CD14-positive monocyte (primary cell): ENCODE measurements at regions not wholly inside any gene's neighbourhood (a gene's known extent, or its start where the extent isn't known, plus 50 kb on each side); places are given as distances from the start of the nearest gene placed in this dataset.
A peak's percentile ranks its signal among the peaks of the same experiment; 100 is the strongest.

Experiments used
- DNase-seq, 3 donors: peaks; one replicate each; pipeline ENCODE4 v3.0.0-alpha.2; 2011 to 2022
- H2AFZ ChIP-seq: 2 replicates; pipeline ENCODE4 v1.6.0; 2012; ENCODE audit warnings: mild to moderate bottlenecking, low read depth, low read length, inconsistent platforms; ENCODE audit not compliant: insufficient read depth, poor library complexity, severe bottlenecking
- H3K27ac ChIP-seq, 2 donors: 1 replicate in 1 of 2; 2 replicates in 1 of 2; pipeline ENCODE4 v1.5.1; 2012 to 2013; ENCODE audit warnings: low read length in 2 of 2, control low read depth in 1 of 2, inconsistent platforms in 1 of 2, low read depth in 1 of 2, mild to moderate bottlenecking in 1 of 2
- H3K27me3 ChIP-seq, 2 donors: one replicate each; pipeline versions ENCODE4 v1.6.0 to v1.6.1; 2011 to 2013; ENCODE audit warnings: low read length in 2 of 2; ENCODE audit not compliant: control insufficient read depth in 2 of 2, insufficient read depth in 2 of 2
- H3K36me3 ChIP-seq, 2 donors: replicated peaks in 1 of 2; 1 replicate in 1 of 2; 2 replicates in 1 of 2; pipeline versions ENCODE4 v1.5.1 to v1.6.1; 2012 to 2013; ENCODE audit warnings: low read length in 2 of 2, control low read depth in 1 of 2, inconsistent platforms in 1 of 2, mild to moderate bottlenecking in 1 of 2; ENCODE audit not compliant: insufficient read depth in 2 of 2, control insufficient read depth in 1 of 2
- H3K4me1 ChIP-seq, 2 donors: 1 replicate in 1 of 2; 2 replicates in 1 of 2; pipeline versions ENCODE4 v1.5.1 to v1.6.1; 2012 to 2013; ENCODE audit warnings: low read length in 2 of 2, control low read depth in 1 of 2, inconsistent platforms in 1 of 2, mild to moderate bottlenecking in 1 of 2, moderate library complexity in 1 of 2; ENCODE audit not compliant: insufficient read depth in 2 of 2, control insufficient read depth in 1 of 2
- H3K4me2 ChIP-seq: replicated peaks from 2 replicates; pipeline ENCODE3; 2012; ENCODE audit warnings: low read length, moderate library complexity, mild to moderate bottlenecking; ENCODE audit not compliant: poor library complexity, severe bottlenecking; ENCODE audit errors: extremely low read depth
- H3K4me3 ChIP-seq, 3 experiments: fragments of 200-600 bp in 1 of 3; sonication (generic) in 1 of 3; replicated peaks in 1 of 3; 1 replicate in 2 of 3; 2 replicates in 1 of 3; pipeline ENCODE4 v1.5.1; 2011 to 2013; ENCODE audit warnings: low read length in 3 of 3, mild to moderate bottlenecking in 3 of 3, control low read depth in 2 of 3, low read depth in 2 of 3, inconsistent platforms in 1 of 3, moderate library complexity in 1 of 3
- H3K79me2 ChIP-seq: 2 replicates; pipeline ENCODE4 v1.6.0; 2012; ENCODE audit warnings: mild to moderate bottlenecking, control low read depth, inconsistent platforms, low read length, moderate library complexity; ENCODE audit not compliant: insufficient read depth
- H3K9ac ChIP-seq: 2 replicates; pipeline ENCODE4 v1.6.0; 2017; ENCODE audit warnings: low read length, mild to moderate bottlenecking; ENCODE audit not compliant: insufficient read depth, poor library complexity, severe bottlenecking
- H3K9me3 ChIP-seq, 2 donors: replicated peaks in 1 of 2; 1 replicate in 1 of 2; 2 replicates in 1 of 2; pipeline versions ENCODE4 v1.5.1 to v1.6.1; 2012 to 2013; ENCODE audit warnings: low read length in 2 of 2, control low read depth in 1 of 2; ENCODE audit not compliant: control insufficient read depth in 1 of 2, insufficient read depth in 1 of 2
- H4K20me1 ChIP-seq: 2 replicates; pipeline ENCODE4 v1.6.0; 2012; ENCODE audit warnings: mild to moderate bottlenecking, low read length, control low read depth, moderate library complexity; ENCODE audit not compliant: insufficient read depth
- H3K27ac Mint-ChIP-seq, 7 donors: one replicate each; pipeline ENCODE4 v1.8.0; 2020; ENCODE audit warnings: mild to moderate bottlenecking in 7 of 7, mixed read lengths in 7 of 7, moderate library complexity in 6 of 7, inconsistent platforms in 2 of 7
- H3K27me3 Mint-ChIP-seq, 3 donors: one replicate each; pipeline ENCODE4 v1.8.0; 2021 to 2022; ENCODE audit warnings: low read depth in 3 of 3, mild to moderate bottlenecking in 3 of 3, mixed read lengths in 3 of 3, moderate library complexity in 3 of 3, inconsistent platforms in 1 of 3
- H3K36me3 Mint-ChIP-seq, 2 donors: one replicate each; pipeline ENCODE4 v1.8.0; 2020; ENCODE audit warnings: mixed read lengths in 2 of 2, inconsistent platforms in 1 of 2, mild to moderate bottlenecking in 1 of 2
- H3K4me1 Mint-ChIP-seq: one replicate; pipeline ENCODE4 v1.8.0; 2020; ENCODE audit warnings: mild to moderate bottlenecking, mixed read lengths
- H3K4me3 Mint-ChIP-seq, 2 donors: one replicate each; pipeline ENCODE4 v1.8.0; 2020; ENCODE audit warnings: mild to moderate bottlenecking in 2 of 2, mixed read lengths in 2 of 2, moderate library complexity in 1 of 2
- H3K9me3 Mint-ChIP-seq, 7 donors: one replicate each; pipeline ENCODE4 v1.8.0; 2020 to 2022; ENCODE audit warnings: mixed read lengths in 7 of 7, mild to moderate bottlenecking in 6 of 7, moderate library complexity in 6 of 7, inconsistent platforms in 2 of 7
- WGBS: methylation state at CpG from one replicate; pipeline ENCODE4 v1.1.5; 2013; ENCODE audit warnings: missing lambda C conversion rate; ENCODE audit not compliant: insufficient coverage; 5-methylcytosine and 5-hydroxymethylcytosine counted together
- intact Hi-C, 2 donors: fragments of 100-400 bp; cut with micrococcal nuclease; formaldehyde crosslinking; loops; one replicate each; pipeline versions ENCODE4 v1.15.0 to v1.15.1; 2023
- TF ChIP-seq, protein P1 (sequence below): fragments of 200-600 bp; IDR thresholded peaks from one replicate; pipeline ENCODE4 v1.8.0; 2022; ENCODE audit warnings: antibody characterized with exemption, mild to moderate bottlenecking

DNA sequence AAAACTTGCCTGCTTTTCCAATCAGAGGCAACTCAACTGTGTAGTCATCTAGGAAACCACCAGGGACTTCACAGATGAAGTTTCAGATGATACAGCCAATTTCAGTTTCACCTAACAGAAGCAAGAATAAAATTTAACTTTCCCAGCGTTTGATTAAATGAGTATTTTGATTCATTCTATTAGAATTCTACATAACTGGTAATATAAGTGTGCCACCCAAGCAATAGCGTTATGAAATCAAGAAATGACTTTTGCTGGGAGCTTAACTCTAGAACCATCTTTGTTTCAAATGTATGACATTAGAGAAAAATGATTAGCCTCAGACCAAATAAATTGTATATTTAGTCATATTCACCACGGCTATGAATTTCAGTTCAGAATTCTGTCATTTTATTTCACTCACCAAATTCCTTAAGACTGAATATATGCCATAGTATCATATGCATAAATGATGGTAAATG is 239.3 kb downstream of the NRIP1 start:
- Histone ChIP-seq H3K9me3 (peaks cover 0 to 3% of the 10 kb centered on the region in 2 donors), H3K4me3 (no peak overlapping the region), H3K27me3 (no peaks in the 10 kb centered on the region), H3K36me3 (no peaks in the 10 kb centered on the region), H3K4me1 (no peaks in the 10 kb centered on the region), H2AFZ (no peak overlapping the region), H4K20me1 (no peaks in the 10 kb centered on the region), H3K27ac (no peak overlapping the region), H3K79me2 (no peaks in the 10 kb centered on the region), H3K9ac (no peak overlapping the region), H3K4me2 (no peak overlapping the region)
- TF ChIP-seq, protein P1, sequence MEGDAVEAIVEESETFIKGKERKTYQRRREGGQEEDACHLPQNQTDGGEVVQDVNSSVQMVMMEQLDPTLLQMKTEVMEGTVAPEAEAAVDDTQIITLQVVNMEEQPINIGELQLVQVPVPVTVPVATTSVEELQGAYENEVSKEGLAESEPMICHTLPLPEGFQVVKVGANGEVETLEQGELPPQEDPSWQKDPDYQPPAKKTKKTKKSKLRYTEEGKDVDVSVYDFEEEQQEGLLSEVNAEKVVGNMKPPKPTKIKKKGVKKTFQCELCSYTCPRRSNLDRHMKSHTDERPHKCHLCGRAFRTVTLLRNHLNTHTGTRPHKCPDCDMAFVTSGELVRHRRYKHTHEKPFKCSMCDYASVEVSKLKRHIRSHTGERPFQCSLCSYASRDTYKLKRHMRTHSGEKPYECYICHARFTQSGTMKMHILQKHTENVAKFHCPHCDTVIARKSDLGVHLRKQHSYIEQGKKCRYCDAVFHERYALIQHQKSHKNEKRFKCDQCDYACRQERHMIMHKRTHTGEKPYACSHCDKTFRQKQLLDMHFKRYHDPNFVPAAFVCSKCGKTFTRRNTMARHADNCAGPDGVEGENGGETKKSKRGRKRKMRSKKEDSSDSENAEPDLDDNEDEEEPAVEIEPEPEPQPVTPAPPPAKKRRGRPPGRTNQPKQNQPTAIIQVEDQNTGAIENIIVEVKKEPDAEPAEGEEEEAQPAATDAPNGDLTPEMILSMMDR = no peak
- no peaks in the 10 kb centered on the region for H3K4me1 Mint-ChIP-seq
- H3K4me3 Mint-ChIP-seq = no peak overlapping the region
- H3K9me3 Mint-ChIP-seq = peaks cover 0 to 1% (median 0%) of the 10 kb centered on the region in 7 donors
- DNase-seq = peak in 1 of 3 donors; percentile 12
- no peaks in the 10 kb centered on the region for H3K27me3 Mint-ChIP-seq
- intact Hi-C loops = no loop called here
- no CpG with 5 or more reads among the region's 3 CpGs for WGBS
- H3K36me3 Mint-ChIP-seq = no peaks in the 10 kb centered on the region
- H3K27ac Mint-ChIP-seq = no peak overlapping the region

DNA sequence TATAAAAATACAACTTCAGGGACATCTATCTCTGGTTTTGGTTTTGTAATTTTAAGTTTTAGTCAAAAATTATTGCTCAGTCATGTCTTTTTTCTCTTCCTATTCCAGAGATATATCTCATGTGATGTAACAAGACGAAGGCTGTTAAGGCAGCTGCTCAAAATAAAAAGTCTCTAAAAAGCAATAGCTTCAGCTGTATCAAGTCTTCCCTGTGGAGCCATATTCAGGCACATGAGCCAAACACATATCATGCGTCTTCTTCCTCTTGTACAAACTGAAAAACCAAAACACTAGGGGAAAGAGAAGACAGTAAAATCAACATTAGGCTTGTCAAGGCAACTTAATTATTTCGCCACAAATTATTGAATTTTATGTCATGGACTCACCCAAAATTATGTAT is 240.7 kb downstream of the NRIP1 start:
- Mint-ChIP-seq H3K4me3 (no peak overlapping the region), H3K36me3 (no peaks in the 10 kb centered on the region), H3K4me1 (no peaks in the 10 kb centered on the region), H3K27ac (no peak overlapping the region), H3K9me3 (peaks cover 0 to 1% (median 0%) of the 10 kb centered on the region in 7 donors), H3K27me3 (no peaks in the 10 kb centered on the region)
- no peak for DNase-seq
- Histone ChIP-seq H4K20me1 (no peaks in the 10 kb centered on the region), H3K4me3 (no peak overlapping the region), H3K79me2 (no peaks in the 10 kb centered on the region), H2AFZ (no peak overlapping the region), H3K9me3 (no peaks in the 10 kb centered on the region), H3K27ac (no peak overlapping the region), H3K9ac (no peak overlapping the region), H3K4me2 (no peak overlapping the region), H3K27me3 (no peaks in the 10 kb centered on the region), H3K4me1 (no peaks in the 10 kb centered on the region), H3K36me3 (no peaks in the 10 kb centered on the region)
- no CpG with 5 or more reads among the region's 3 CpGs for WGBS
- intact Hi-C loops = no loop called here
- TF ChIP-seq, protein P1 = no peak
